ENCODE measurements at regions not wholly inside any gene's neighbourhood (a gene's known extent, or its start where the extent isn't known, plus 50 kb on each side); places are given as distances from the start of the nearest gene placed in this dataset.

DNA sequence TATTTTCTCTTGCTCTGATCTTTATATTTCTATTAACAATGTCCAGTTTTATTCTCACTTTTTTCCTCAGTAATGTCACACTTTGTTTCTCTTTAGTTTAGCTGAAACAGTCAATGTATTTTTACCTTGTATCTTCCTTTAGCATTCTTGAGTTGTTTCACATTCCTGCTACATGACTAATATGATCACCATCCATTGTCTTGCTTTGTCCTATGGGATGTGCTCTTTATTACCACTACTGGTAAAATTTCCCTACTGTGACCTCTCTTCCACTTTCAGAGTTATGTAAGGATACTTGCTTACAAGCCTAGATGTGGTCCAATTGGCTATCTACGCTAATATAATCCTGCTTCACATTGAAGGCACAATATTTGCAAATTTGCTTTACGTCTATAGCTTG, 457.9 kb downstream of the PIK3C3 start:
- DNase-seq, result no peak

DNA sequence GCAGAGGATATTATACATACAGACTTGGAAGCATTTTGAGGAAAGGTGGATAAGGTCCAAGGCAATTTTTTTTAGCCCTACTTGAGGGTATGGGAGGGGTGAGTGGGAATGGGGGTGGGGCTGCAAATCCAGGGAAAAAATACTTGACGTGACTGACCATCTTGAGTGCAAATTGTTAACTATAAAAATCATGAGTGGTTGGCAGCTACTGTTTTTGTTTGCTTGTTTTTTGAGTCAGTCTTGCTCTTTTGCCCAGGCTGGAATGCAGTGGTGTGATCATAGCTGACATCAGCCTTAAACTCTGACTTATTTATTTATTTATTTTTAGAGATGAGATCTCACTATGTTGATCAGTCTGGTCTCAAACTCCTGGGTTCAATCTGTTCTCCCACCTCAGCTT, 458.8 kb downstream of the PIK3C3 start:
- no peak for DNase-seq

DNA sequence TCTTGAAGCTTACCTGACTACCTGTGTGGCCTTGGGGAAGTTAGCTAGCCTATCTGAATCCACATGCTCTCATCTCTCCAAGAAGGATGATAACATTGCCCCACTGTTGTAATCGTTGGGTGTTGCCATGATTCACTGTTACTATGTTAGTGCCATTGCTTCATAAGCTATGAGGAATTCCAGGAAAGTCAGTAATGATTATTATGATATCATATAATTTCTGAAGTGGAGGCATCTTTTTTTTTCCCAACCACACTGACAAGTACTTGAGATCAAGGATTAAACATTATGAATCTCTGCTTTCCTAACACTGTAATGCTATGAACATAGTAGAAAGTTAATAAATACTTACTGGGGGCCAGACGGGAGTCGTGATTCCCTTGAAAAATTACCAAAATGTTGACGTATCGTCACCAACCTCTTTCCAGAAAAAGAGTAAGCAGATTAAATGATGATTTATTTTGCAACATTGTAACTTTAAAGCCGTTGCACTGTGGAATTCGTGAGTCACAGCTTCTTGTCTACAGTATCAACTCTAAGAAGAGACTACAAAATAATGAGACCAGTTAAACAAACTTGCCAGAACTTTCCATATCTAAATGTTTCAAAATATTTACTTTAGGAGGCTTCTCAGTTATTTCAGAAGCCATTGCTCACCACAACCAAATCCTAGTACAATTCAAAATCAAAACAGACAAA, 459.9 kb downstream of the PIK3C3 start:
- no peak for DNase-seq

DNA sequence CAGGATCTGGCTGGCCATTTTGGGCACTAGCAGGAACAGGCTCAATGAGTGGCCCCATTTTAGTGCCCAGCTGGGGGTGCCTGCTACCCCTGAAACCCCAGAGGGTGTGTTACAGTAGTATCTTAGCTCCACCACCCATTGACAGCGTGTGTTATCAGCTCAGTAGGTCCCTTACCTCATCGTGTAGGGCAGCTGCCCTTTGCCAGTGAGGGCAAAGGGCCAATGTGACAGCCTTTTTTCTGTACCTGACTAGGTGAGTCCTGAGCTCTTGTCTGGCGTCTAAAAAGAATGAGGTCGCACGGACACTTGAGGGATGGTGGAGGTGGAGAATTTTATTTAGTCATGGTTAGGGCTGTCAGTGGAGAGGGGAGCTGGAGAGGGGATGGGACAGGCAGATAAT, 462.2 kb downstream of the PIK3C3 start:
- no peak for DNase-seq

DNA sequence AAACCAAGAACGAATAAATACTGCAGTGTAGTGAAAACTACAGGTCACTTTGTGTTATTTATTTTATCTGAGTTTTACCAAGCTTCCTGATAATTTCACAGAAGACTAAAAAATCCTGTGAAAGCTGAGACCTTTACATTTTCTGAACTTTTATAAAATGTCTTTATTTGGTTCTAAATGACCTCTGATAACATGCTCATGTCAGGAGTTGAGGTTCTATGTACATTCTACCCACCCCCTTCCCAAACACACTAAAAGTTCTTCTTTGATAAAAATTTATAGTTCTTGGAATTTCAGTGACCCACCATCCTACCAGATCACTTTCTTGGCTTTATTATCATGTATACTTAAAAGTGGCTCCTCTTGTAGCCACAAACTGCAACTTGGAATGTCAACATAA, 463.1 kb downstream of the PIK3C3 start:
- DNase-seq, result no peak

DNA sequence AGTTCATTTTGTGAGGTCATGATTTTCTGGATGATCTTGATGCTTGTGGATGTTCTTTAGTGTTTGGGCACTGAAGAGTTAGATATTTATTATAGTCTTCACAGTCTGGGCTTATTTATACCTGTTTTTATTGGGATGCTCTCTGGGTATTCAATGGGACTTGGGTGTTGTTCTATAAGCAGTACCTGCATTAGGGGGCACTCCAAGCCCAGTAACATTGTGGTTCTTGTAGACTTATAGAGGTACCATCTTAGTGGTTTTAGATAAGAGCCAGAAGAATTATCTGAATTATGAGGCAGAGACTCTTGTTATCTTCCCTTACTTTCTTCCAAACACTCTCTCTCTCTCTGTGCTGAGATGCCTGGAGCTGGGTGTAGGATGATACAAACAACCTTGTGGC, 470.0 kb downstream of the PIK3C3 start:
- no peak for DNase-seq

DNA sequence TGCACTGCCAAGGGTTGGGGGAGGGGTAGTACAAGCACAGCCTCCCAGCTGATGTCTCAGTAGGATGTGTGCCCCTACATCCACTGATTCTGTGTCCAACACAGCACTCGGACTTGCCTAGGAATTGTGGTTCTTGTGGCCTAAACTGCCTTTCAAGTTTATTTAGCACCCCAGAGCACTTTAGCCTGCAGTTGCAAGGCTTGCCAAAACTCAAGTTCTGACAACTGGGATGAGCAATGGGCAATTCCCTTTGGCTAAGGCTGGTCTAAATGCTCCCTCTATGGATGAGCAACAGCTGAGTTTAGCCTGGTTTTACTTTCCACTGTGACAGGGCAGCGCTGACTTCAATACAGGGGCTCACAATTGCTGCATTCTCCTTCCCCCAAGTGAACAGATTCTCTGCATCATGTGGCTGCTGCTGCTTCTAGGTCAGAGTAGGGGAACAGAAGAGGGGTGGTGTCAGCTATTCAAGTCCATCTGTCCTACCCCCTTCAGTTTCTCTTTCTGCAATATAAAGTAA, 471.5 kb downstream of the PIK3C3 start:
- DNase-seq, result no peak

DNA sequence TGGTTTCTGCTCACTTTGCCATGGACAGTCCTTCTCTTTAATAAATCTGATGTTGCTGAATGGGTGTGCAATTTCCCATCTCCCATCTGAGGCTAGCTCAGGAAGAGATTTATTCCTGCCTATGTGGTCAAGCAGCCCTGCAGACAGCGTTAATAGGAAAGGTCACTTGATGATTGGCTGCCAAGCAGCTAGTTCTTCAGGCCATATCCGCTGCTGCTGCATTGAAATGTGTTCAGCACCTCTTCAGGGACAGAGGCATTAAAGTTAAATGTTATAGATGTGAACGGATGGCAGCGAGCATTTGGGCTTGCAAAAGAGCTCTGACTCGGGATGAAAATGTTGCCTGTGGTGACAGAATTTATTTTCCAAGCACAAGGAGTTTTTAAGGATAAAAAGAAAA, 474.2 kb downstream of the PIK3C3 start:
- no peak for DNase-seq

DNA sequence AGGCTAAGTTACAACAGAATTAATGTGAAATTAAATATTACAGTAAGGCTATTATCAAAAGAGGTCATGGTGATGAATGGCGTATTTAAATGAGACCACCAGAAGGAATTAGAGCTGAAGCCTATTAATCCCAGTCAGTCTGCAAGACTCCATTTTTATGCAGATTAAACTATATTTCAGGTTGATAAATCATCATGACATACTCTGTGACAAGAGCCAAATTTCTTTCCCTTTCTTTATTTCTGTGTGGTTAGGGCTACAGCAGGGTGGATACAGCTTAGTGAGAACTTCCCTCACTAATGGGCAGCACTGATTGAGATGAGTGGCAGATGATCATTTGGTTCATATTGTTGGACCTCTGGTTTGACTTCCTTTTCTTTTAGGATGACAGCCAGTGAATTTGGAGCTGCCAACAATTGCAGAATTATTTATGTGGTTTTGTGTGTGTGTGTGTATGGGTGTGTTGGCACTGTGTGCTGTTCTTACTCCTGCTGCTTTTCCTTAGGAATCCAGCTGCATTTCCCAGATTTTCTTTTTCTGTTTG, 481.3 kb downstream of the PIK3C3 start:
- DNase-seq, result no peak

DNA sequence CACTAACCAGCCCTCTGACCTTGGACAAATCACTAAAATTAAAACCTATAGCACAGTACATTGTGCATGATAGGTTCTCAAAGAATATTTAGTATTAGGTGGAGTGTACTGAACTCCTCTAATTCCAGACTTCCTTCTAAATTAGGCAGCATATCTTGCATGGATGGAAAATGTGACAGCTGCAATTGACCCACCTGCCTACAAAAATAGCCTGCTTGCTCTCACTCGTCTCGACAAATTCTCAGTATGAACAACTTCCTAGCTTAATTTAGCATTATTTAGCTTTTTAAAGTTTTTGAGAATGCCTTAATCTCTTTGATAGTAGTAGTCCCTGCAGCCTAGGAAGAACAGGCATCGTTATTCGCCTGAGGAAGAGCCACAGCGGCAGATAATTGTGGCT, 482.0 kb downstream of the PIK3C3 start:
- no peak for DNase-seq

DNA sequence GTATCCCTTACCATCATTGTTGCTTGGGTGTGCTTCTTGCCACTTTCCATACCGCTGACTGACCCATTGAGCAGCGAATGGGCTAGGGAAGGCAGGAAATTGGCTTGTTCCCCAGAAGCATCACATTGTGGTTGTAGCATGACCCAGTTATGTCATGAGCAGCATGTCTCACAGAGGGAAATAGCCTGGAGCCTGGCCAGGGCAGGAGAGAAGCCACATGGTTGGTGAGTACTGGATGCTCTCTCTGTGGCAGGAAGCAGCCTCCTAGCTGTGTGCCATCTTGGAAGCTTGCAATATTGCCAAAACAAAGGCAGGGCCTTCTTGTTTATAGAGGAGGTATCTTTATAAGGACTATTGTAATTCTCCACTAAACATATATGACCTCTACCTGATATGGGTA, 482.6 kb downstream of the PIK3C3 start:
- no peak for DNase-seq

DNA sequence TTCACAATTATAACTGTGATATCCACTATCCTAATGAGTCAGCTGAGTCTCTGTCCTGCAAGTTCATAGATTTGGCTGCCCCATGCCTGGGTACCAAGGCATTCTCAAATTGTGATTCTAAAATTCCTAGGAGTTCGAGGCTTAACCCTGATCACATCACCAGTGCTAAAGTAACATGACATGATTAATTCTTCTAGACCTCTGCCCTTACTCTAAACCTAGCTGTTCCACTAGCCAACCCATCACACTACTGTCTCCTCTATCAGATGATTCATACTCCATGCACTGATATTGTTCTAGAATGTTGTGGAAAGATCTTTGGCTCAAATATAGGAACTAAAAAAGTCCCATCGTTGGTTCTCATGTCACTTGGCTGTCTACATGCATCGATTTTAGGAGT, 487.6 kb downstream of the PIK3C3 start:
- no peak for DNase-seq

DNA sequence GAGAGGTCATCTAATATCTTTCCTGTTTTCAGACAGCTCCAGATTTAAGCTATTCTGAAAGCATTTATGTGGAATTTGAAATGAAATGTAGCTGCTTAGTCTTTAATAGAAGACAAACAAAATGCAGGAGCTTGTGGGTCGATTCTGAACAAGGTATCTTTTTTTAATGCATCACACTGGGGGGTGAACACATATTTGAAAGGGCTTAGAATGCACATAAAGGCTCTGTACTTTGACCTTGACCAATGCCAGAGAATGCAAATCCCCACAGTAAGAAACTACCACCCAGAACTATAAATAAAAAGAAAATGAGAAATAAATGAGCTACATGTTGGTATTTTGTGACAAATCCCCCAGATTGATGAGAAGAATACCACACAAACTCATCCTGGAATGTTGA, 489.3 kb downstream of the PIK3C3 start:
- no peak for DNase-seq

DNA sequence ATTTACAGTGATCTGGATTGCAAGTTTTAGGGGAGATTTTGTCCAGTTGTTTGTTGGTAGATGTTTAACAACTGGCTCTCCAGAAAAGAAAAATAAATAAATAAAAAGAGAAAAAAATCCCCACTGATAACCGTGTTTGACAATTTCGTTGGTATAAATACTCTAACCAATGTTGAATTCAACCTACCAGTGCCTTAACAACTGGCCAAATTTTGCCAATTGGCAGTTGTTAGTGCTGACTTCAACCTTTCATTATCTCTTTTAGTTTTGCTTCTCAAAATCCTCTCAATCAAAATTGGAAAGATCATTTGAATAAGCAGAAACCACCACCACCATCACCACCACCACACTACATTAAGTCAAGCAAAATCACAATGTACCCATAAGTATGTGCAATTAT, 490.3 kb downstream of the PIK3C3 start:
- no peak for DNase-seq

DNA sequence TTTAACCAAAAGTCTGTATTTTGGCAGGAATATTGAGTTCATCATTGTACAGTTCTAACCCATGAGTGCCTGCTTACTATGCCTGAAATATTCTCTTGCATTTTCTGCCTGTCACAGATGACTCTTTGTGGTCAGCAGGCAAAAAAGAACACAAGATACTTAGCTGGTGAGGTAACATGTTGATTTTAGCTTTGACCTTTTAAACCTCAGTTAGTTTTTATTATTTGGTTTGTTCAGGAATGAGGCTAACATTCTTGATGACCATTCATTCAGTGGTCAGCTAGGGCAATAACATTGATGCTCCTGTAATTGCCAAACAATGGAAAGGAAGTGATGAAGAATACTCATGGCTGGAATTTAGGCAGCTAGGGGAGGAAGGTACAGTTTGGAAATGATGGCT, 491.2 kb downstream of the PIK3C3 start:
- DNase-seq, result no peak

DNA sequence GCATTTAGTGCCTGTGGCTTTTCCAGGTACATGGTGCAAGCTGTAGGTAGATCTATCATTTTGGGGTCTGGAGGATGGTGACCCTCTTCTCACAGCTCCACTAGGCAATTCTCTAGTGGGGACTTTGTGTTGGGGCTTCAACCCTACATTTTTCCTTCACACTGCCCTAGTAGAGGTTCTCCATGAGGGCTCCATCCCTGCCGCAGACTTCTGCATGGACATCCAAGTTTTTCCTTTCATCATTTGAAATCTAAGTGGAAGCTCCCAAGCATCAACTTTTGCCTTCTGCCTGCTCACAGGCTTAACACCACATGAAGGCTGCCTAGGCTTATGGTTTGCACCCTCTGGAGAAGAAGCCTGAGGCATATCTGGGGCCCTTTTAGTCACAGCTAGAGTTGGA, 492.7 kb downstream of the PIK3C3 start:
- DNase-seq, result no peak

DNA sequence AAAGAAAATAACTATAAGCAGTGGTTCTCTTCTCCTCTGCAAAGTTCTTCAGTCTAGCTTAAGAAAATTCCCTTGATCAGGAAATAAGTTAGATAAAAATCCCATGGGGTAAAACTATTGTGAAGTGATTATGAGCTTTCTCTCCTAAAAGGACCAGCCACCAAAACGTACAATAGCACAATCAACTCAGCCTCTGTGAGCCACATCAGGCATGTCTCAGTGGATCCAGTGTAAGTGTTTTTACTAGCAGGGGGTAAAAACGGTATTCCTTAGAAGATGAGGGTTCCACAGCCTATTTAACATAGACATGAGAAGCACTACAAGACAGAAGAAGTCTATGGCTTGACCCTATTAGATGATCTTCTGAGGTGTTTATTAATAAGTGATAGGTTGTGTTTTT, 503.2 kb downstream of the PIK3C3 start:
- no peak for DNase-seq

DNA sequence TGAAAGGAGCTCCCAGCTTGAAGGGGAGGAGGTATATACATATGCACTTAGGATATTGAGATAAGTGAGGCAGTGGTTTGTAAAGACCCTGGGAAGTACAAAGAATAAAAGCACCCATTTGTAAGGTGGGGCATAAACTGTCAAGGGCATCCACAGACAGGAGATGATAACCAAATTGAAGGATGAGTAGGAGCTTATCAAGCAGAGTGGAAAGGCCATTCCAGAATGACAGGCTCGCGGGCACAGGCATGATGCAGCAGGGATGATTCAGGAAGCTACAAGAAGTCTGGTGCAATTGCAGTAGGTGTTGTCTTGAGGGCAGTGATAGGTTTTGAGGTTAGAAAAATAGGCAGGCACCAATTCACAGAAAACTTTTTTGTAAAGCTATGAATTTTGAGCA, 504.8 kb downstream of the PIK3C3 start:
- no peak for DNase-seq

DNA sequence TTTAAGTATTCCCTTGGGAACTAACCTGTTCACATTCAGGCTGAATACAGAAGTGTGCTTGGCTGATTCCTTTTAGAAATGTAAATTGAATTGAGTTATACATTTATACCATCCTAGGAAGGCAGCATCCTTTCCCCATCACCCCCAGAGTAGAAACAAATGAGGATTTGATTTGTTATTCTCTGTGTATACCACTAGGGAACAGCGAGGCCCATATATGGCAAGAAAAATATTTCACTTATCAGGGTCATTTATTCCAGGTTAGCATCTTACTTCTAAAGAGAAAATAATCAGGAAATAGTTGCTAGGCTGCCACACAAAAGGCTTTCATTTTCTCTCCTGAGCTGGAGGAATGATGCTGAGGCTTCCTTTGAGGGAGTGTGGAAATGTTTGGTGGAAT, 516.9 kb downstream of the PIK3C3 start:
- no peak for DNase-seq

DNA sequence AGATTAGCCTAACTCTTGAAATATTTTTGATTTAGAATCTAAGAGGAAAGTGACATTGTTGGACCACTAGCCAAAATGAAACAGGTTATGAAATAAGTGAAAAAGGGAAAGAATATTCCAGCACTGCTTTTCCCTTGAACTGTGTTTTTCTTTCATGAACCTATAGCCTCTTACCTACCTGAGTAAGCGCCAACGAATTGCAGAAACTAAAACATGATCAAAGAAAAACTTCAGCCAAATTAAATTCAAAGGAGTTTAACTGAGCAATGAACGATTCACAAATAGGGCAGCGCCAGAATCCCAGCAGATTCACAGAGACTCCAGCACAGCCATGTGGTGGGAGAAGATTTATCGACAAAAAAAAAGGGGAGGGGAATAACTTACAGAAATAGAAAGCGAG, 518.6 kb downstream of the PIK3C3 start:
- DNase-seq, result no peak

DNA sequence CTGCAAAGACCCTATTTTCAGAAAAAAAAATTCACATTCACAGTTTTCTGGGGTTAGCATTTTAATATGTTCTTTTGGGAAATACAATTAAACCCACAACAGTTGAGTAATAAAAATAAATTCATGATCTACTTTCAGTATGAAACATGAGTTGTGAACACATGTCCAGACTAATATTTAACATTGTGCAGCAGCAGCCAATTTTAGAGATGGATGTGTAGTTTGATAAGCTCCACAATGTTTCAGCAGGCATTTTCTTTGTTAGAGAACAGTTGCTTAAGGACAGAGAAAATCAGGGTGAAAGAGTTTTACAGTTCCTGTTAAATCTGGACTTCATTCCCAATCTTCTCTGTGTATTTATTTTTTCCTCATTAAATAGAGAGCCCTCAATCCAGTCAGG, 519.5 kb downstream of the PIK3C3 start:
- DNase-seq, result no peak

DNA sequence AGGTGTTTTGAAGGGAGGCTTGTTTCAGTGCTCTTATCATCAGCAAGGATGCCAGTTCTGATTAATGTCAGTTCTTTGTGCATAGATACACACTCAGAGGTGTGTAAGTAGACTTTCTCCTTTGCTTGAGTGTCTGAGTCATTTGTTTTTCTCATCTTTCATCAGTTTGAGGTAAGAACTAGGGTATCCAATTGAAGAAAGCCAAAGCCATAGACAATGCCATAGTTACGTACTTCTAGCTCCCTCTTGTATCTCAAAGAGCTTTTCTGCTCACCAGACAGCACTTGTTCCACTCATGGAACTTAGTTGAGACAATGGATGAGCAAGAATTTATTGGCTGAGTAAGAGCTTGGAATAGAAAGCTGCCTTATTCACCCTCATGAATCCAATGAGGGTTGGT, 520.1 kb downstream of the PIK3C3 start:
- no peak for DNase-seq

DNA sequence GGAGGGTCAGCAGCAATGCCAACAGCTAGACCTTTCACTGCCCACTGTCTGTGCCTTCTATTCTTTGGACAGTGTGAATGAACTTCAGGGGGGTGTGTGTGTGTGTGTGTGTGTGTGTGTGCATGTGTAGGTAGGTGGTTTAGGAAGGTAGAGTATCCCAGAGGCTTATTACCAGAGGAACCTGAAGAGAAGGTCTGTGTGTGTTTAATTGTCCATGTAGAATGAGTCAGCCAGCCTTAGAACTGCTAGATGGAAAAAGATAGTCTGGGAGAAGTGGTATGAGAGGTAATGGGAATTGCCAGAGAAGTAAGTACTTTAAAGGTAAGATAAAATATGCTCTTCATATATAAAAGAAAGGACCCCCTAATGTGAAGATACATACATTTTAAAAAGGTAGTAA, 522.2 kb downstream of the PIK3C3 start:
- DNase-seq, result no peak

DNA sequence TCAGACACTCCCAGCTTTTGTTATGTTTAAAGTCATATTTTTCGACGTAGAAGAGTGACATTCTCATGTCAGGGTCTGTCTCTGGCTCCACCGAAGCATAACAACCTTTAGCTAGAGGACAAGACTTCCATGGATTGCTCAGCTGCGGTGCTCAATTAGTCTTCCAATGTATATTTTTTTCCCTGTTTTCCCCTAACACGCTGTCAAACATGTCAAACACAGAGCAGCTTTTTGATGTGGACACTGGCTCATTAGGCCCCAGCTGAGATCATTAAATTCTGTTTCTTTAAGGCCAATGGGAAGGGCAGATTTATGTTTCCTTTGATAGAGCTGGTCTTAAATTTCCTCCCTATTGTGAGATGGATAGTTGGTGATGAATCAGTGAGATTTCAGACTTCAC, 525.4 kb downstream of the PIK3C3 start:
- no peak for DNase-seq

DNA sequence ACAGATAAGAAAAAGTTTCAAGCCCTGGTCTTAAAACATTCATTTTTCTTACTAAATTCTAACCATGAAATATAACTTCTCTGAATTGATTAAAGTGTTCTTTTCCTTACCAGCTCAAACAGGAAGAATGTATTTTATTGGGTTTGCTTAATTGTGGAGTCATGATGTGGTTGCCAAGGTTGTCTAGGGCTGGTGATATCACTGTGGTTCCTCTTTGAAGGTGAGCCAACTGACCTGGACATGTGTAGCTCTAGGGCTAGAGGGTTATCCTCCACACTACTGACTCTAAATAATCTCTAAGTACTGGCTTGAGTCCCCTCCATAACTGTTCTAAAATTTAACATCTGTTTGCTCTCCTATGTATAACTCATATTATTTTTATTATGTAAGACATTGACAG, 529.6 kb downstream of the PIK3C3 start:
- no peak for DNase-seq

All from NCI-H2171 (cell line).